Activated B cell treated with CpG ODN at 0.5 μM for 24 hours (primary cell): ENCODE measurements at regions not wholly inside any gene's neighbourhood (a gene's known extent, or its start where the extent isn't known, plus 50 kb on each side); places are given as distances from the start of the nearest gene placed in this dataset.

Experiments
- ATAC-seq: fragments of 200-7000 bp; cut with Tn5 transposase; one replicate; pipeline ENCODE4 v1.10.0; 2021; ENCODE audit warnings: low read depth, mild to moderate bottlenecking, moderate library complexity
- CTCF ChIA-PET: fragments of 350-600 bp; sonication (Branson Sonifier 250); formaldehyde crosslinking; loops from one replicate; lab custom pipeline; 2021; ENCODE audit warnings: antibody characterized with exemption; lab: Charles Lee
- POLR2A ChIA-PET: fragments of 350-600 bp; sonication (Branson Sonifier 250); formaldehyde crosslinking; loops from one replicate; lab custom pipeline; 2021; ENCODE audit warnings: antibody characterized with exemption; lab: Charles Lee
- DNase-seq: peaks from one replicate; pipeline ENCODE4 v3.0.0; 2022
- H3K27ac Mint-ChIP-seq: one replicate; pipeline ENCODE4 v1.8.0; 2020; ENCODE audit warnings: mixed read lengths
- H3K27me3 Mint-ChIP-seq: one replicate; pipeline ENCODE4 v1.8.0; 2021; ENCODE audit warnings: mixed read lengths
- H3K36me3 Mint-ChIP-seq: one replicate; pipeline ENCODE4 v1.8.0; 2021; ENCODE audit warnings: low read depth, mixed read lengths
- H3K4me1 Mint-ChIP-seq: one replicate; pipeline ENCODE4 v1.8.0; 2021; ENCODE audit warnings: mixed read lengths
- H3K4me3 Mint-ChIP-seq: one replicate; pipeline ENCODE4 v1.8.0; 2020; ENCODE audit warnings: mild to moderate bottlenecking, mixed read lengths
- H3K9me3 Mint-ChIP-seq: one replicate; pipeline ENCODE4 v1.8.0; 2020; ENCODE audit warnings: mixed read lengths
- CTCF ChIP-seq: fragments of 200-600 bp; IDR thresholded peaks from one replicate; pipeline ENCODE4 v1.8.0; 2022; ENCODE audit warnings: antibody characterized with exemption, mild to moderate bottlenecking
- intact Hi-C: fragments of 100-400 bp; cut with micrococcal nuclease; formaldehyde crosslinking; loops from one replicate; pipeline ENCODE4 v1.15.1; 2024

GRCh38 chr10:2826675-2827074 is 240.7 kb upstream of the PFKP start:
- intact Hi-C loops = no loop called here
- ATAC-seq = no peak
- DNase-seq = no peak
- Mint-ChIP-seq H3K4me3 (no peak overlapping the region), H3K27me3 (peaks cover 3% of the 10 kb centered on the region), H3K4me1 (no peaks in the 10 kb centered on the region), H3K36me3 (no peaks in the 10 kb centered on the region), H3K27ac (no peak overlapping the region), H3K9me3 (peaks cover 6% of the 10 kb centered on the region)
- ChIA-PET POLR2A (no interaction called here), CTCF (no interaction called here)
- TF ChIP-seq CTCF = no peak

- CTCF ChIA-PET = no interaction called here
- Mint-ChIP-seq H3K4me1 (no peaks in the 10 kb centered on the region), H3K27ac (no peak overlapping the region), H3K9me3 (peaks cover 6% of the 10 kb centered on the region), H3K36me3 (no peaks in the 10 kb centered on the region), H3K27me3 (peaks cover 3% of the 10 kb centered on the region), H3K4me3 (no peak overlapping the region)
- TF ChIP-seq CTCF = no peak
- POLR2A ChIA-PET = no interaction called here
- DNase-seq = no peak
- intact Hi-C loops = no loop called here
- ATAC-seq = no peak
Observed at GRCh38 chr10:2825841-2826240, 241.5 kb upstream of the PFKP start.

- Mint-ChIP-seq H3K4me3 (no peak overlapping the region), H3K9me3 (no peaks in the 10 kb centered on the region), H3K4me1 (no peaks in the 10 kb centered on the region), H3K27me3 (peaks cover 2% of the 10 kb centered on the region), H3K36me3 (no peaks in the 10 kb centered on the region), H3K27ac (no peak overlapping the region)
- POLR2A ChIA-PET = no interaction called here
- DNase-seq (no peak), ATAC-seq (no peak)
- no peak for TF ChIP-seq CTCF
- CTCF ChIA-PET = no interaction called here
- intact Hi-C loops = no loop called here
Observed at GRCh38 chr10:2817940-2818636, 249.3 kb upstream of the PFKP start.

- ATAC-seq (no peak), DNase-seq (no peak)
- H3K9me3 Mint-ChIP-seq = peaks cover 6% of the 10 kb centered on the region
- CTCF ChIA-PET = no interaction called here
- H3K27me3 Mint-ChIP-seq = peaks cover 2% of the 10 kb centered on the region
- H3K36me3 Mint-ChIP-seq = no peaks in the 10 kb centered on the region
- H3K4me3 Mint-ChIP-seq = no peak overlapping the region
- intact Hi-C loops = no loop called here
- H3K4me1 Mint-ChIP-seq = no peaks in the 10 kb centered on the region
- no peak overlapping the region for H3K27ac Mint-ChIP-seq
- POLR2A ChIA-PET = no interaction called here
- no peak for TF ChIP-seq CTCF
Observed at GRCh38 chr10:2813693-2814092, 253.7 kb upstream of the PFKP start.

GRCh38 chr10:2813286-2813685 is 254.1 kb upstream of the PFKP start:
- Mint-ChIP-seq H3K4me3 (no peak overlapping the region), H3K27me3 (peaks cover 2% of the 10 kb centered on the region), H3K36me3 (no peaks in the 10 kb centered on the region), H3K4me1 (no peaks in the 10 kb centered on the region), H3K27ac (no peak overlapping the region), H3K9me3 (peaks cover 7% of the 10 kb centered on the region)
- POLR2A ChIA-PET = no interaction called here
- intact Hi-C loops = no loop called here
- no peak for DNase-seq
- CTCF ChIA-PET = no interaction called here
- no peak for ATAC-seq
- TF ChIP-seq CTCF = no peak
